ENCODE measurements at regions not wholly inside any gene's neighbourhood (a gene's known extent, or its start where the extent isn't known, plus 50 kb on each side); places are given as distances from the start of the nearest gene placed in this dataset.

DNA sequence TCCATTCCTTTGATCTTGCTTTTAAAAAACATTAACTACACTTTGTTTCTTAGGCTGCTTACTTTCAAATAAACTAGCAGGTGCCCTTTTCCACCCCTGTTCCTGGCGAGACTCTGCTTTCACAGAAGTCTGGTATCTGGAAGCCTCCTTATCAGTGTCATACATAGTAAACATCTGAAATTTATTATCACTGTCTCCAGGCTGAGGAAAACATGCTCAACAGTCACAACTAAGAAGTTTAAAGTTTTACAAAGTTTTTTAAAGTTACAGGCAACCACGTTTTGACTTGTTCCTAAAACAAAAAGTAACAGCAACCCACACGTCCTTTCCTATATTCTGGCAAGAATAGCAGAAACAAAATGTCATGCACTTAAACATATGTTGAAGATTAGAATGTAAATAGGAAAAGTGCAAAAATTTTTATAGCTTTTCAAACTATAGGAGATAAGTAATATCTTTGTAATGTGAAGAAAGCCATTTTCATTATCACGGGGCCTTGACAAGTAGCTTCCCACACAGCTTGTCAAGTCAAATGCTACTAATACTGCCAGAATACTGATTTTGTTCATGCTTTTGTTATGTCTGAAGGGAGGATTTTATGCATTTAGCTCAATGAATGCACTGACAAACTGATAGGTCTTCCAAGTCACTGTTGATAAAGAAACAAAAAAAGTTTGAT, 275.2 kb upstream of the KCNMB2 start:
- WGBS (ENCODE audit: insufficient coverage): 38% methylated on average over 1 of the region's 4 CpGs
- Histone ChIP-seq H3K27me3 (ENCODE audit: control insufficient read depth, insufficient read depth, low read length) (no peaks in the 10 kb centered on the region), H3K27ac (ENCODE audit: low read depth, low read length) (no peak overlapping the region), H3K4me3 (ENCODE audit: low read depth, low read length) (no peak overlapping the region), H3K9me3 (ENCODE audit: control insufficient read depth, insufficient read depth, low read length) (no peaks in the 10 kb centered on the region), H3K36me3 (ENCODE audit: control insufficient read depth, insufficient read depth, low read length) (no peaks in the 10 kb centered on the region), H3K4me1 (ENCODE audit: control insufficient read depth, insufficient read depth, low read length) (no peaks in the 10 kb centered on the region)
- DNase-seq (ENCODE audit: low read depth in 4 of 6, low spot score in 6 of 6): no peak

DNA sequence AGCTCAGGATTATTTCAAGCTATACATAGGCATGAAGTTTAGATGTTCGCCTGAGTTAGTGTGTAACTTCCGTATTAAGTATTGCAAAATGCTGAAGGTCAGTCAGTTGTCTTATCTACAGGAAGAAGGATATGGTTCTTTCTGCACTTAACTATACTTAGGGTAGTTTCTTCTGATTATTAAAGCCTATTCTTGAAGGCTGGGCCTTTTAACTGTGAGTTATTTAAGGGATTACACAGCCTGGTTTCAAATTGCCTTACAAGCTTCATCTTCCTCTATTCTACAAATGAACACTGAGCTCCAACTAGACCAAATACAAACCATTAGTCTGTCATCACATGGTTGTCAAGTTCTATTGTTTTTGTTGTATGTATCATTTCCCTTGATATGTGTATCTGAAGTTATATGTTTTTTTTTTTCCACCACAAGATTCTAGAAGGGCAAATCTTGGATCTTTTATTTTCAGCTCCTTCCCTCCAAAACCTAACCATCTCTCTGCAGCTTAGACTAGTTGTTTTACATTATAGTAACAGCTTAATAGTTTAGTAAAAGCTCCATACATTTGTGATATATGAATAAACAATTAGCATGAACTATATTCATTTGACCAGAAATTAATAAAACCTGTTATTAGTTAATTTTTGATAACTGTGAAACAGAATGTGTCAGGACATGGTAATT, 272.9 kb upstream of the KCNMB2 start:
- H3K4me3 ChIP-seq (ENCODE audit: low read depth, low read length): no peak overlapping the region
- no peaks in the 10 kb centered on the region for H3K9me3 ChIP-seq (ENCODE audit: control insufficient read depth, insufficient read depth, low read length)
- H3K4me1 ChIP-seq (ENCODE audit: control insufficient read depth, insufficient read depth, low read length): no peaks in the 10 kb centered on the region
- no CpG with 5 or more reads among the region's 2 CpGs for WGBS (ENCODE audit: insufficient coverage)
- H3K27me3 ChIP-seq (ENCODE audit: control insufficient read depth, insufficient read depth, low read length): no peaks in the 10 kb centered on the region
- H3K27ac ChIP-seq (ENCODE audit: low read depth, low read length): no peak overlapping the region
- no peaks in the 10 kb centered on the region for H3K36me3 ChIP-seq (ENCODE audit: control insufficient read depth, insufficient read depth, low read length)
- no peak for DNase-seq (ENCODE audit: low read depth in 4 of 6, low spot score in 6 of 6)

- H3K27ac ChIP-seq (ENCODE audit: low read depth, low read length): no peak overlapping the region
- H3K4me3 ChIP-seq (ENCODE audit: low read depth, low read length): no peak overlapping the region
- H3K27me3 ChIP-seq (ENCODE audit: control insufficient read depth, insufficient read depth, low read length): no peaks in the 10 kb centered on the region
- DNase-seq (ENCODE audit: low read depth in 4 of 6, low spot score in 6 of 6): no peak
- no peaks in the 10 kb centered on the region for H3K36me3 ChIP-seq (ENCODE audit: control insufficient read depth, insufficient read depth, low read length)
- no CpG with 5 or more reads among the region's 1 CpG for WGBS (ENCODE audit: insufficient coverage)
- H3K9me3 ChIP-seq (ENCODE audit: control insufficient read depth, insufficient read depth, low read length): no peaks in the 10 kb centered on the region
- H3K4me1 ChIP-seq (ENCODE audit: control insufficient read depth, insufficient read depth, low read length): no peaks in the 10 kb centered on the region
Measured at GRCh38 chr3:178267158-178267844, 268.9 kb upstream of the KCNMB2 start.

GRCh38 chr3:178270838-178271237, 265.4 kb upstream of the KCNMB2 start:
- no peaks in the 10 kb centered on the region for H3K36me3 ChIP-seq (ENCODE audit: control insufficient read depth, insufficient read depth, low read length)
- no peak overlapping the region for H3K27ac ChIP-seq (ENCODE audit: low read depth, low read length)
- WGBS (ENCODE audit: insufficient coverage): 100% methylated on average over 4 of the region's 4 CpGs
- no peak overlapping the region for H3K4me3 ChIP-seq (ENCODE audit: low read depth, low read length)
- no peak for DNase-seq (ENCODE audit: low read depth in 4 of 6, low spot score in 6 of 6)
- H3K9me3 ChIP-seq (ENCODE audit: control insufficient read depth, insufficient read depth, low read length): no peaks in the 10 kb centered on the region
- H3K27me3 ChIP-seq (ENCODE audit: control insufficient read depth, insufficient read depth, low read length): no peaks in the 10 kb centered on the region
- H3K4me1 ChIP-seq (ENCODE audit: control insufficient read depth, insufficient read depth, low read length): no peaks in the 10 kb centered on the region

DNA sequence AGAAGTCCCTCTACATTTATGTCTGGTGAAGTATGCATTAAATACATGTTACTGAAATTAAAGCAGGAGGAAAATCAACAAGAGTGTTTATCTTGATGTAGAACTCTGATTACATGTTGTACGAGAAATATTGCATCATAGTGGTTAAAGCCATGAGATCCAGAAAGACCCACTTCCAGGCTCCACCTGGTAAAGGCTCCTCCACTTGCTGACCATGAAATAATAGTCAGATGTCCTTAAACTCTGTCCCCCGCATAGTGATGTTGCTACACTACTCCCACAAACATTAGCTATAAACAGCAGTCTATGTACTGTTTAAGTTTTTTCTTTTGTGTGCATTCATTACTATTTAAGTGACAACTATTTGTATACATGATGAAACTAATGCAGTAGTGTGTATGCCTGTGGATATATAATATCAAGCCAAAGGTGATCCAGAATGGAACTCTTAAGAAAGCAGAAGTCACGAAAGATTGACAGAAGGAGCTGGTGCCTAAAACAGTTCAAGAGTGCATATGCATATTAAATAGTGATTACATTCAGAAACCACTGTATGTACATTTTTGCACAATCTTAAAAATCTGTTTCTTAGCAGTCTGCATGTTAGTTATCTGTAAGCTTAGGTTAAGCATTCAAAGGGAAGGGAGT, 264.4 kb upstream of the KCNMB2 start:
- DNase-seq (ENCODE audit: low read depth in 4 of 6, low spot score in 6 of 6): no peak
- Histone ChIP-seq H3K9me3 (ENCODE audit: control insufficient read depth, insufficient read depth, low read length) (no peaks in the 10 kb centered on the region), H3K36me3 (ENCODE audit: control insufficient read depth, insufficient read depth, low read length) (no peaks in the 10 kb centered on the region), H3K27ac (ENCODE audit: low read depth, low read length) (no peak overlapping the region), H3K4me3 (ENCODE audit: low read depth, low read length) (no peak overlapping the region), H3K4me1 (ENCODE audit: control insufficient read depth, insufficient read depth, low read length) (no peaks in the 10 kb centered on the region), H3K27me3 (ENCODE audit: control insufficient read depth, insufficient read depth, low read length) (no peaks in the 10 kb centered on the region)
- WGBS (ENCODE audit: insufficient coverage): no CpG with 5 or more reads among the region's 3 CpGs

GRCh38 chr3:178272841-178273240, 263.4 kb upstream of the KCNMB2 start:
- 100% methylated on average over 1 of the region's 3 CpGs for WGBS (ENCODE audit: insufficient coverage)

DNA sequence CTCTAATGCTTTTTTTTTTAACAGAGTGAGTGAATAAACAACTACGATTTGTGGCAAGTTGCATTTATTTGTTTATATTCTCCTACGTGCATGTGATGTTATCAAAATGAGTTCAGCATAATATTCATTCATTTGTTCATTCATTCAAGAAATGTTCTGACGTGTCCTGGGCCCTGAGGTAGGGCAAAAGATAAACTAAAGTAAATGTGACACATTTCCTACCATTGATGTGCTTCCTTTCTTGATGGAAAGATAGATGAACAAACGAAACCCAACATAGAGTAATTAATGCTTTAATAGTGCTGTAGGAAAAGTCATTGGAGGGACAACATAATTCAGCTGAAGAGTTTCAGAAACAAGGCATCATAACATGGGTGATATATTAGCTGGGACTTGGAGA, 261.5 kb upstream of the KCNMB2 start:
- H3K36me3 ChIP-seq (ENCODE audit: control insufficient read depth, insufficient read depth, low read length): no peaks in the 10 kb centered on the region
- no peak overlapping the region for H3K4me3 ChIP-seq (ENCODE audit: low read depth, low read length)
- no CpG with 5 or more reads among the region's 4 CpGs for WGBS (ENCODE audit: insufficient coverage)
- no peaks in the 10 kb centered on the region for H3K4me1 ChIP-seq (ENCODE audit: control insufficient read depth, insufficient read depth, low read length)
- no peak overlapping the region for H3K27ac ChIP-seq (ENCODE audit: low read depth, low read length)
- H3K27me3 ChIP-seq (ENCODE audit: control insufficient read depth, insufficient read depth, low read length): no peaks in the 10 kb centered on the region
- DNase-seq (ENCODE audit: low read depth in 4 of 6, low spot score in 6 of 6): no peak
- peaks cover 3% of the 10 kb centered on the region for H3K9me3 ChIP-seq (ENCODE audit: control insufficient read depth, insufficient read depth, low read length)

More at GRCh38 chr3:178272841-178273240, 263.4 kb upstream of the KCNMB2 start:
- DNase-seq (ENCODE audit: low read depth in 4 of 6, low spot score in 6 of 6): peak in 1 of 6 donors; percentile 52
- Histone ChIP-seq H3K27me3 (ENCODE audit: control insufficient read depth, insufficient read depth, low read length) (no peaks in the 10 kb centered on the region), H3K27ac (ENCODE audit: low read depth, low read length) (no peak overlapping the region), H3K9me3 (ENCODE audit: control insufficient read depth, insufficient read depth, low read length) (no peaks in the 10 kb centered on the region), H3K4me3 (ENCODE audit: low read depth, low read length) (no peak overlapping the region), H3K36me3 (ENCODE audit: control insufficient read depth, insufficient read depth, low read length) (no peaks in the 10 kb centered on the region), H3K4me1 (ENCODE audit: control insufficient read depth, insufficient read depth, low read length) (no peaks in the 10 kb centered on the region)

- Histone ChIP-seq H3K4me1 (ENCODE audit: control insufficient read depth, insufficient read depth, low read length) (no peaks in the 10 kb centered on the region), H3K36me3 (ENCODE audit: control insufficient read depth, insufficient read depth, low read length) (no peaks in the 10 kb centered on the region), H3K9me3 (ENCODE audit: control insufficient read depth, insufficient read depth, low read length) (peaks cover 8% of the 10 kb centered on the region), H3K27ac (ENCODE audit: low read depth, low read length) (no peak overlapping the region), H3K4me3 (ENCODE audit: low read depth, low read length) (no peak overlapping the region), H3K27me3 (ENCODE audit: control insufficient read depth, insufficient read depth, low read length) (no peaks in the 10 kb centered on the region)
- DNase-seq (ENCODE audit: low read depth in 4 of 6, low spot score in 6 of 6): peak in 1 of 6 donors; percentile 36
Measured at GRCh38 chr3:178275311-178275710, 260.9 kb upstream of the KCNMB2 start.

- H3K36me3 ChIP-seq (ENCODE audit: control insufficient read depth, insufficient read depth, low read length): no peaks in the 10 kb centered on the region
- H3K27ac ChIP-seq (ENCODE audit: low read depth, low read length): no peak overlapping the region
- H3K4me3 ChIP-seq (ENCODE audit: low read depth, low read length): no peak overlapping the region
- no peaks in the 10 kb centered on the region for H3K4me1 ChIP-seq (ENCODE audit: control insufficient read depth, insufficient read depth, low read length)
- no peak for DNase-seq (ENCODE audit: low read depth in 4 of 6, low spot score in 6 of 6)
- H3K27me3 ChIP-seq (ENCODE audit: control insufficient read depth, insufficient read depth, low read length): no peaks in the 10 kb centered on the region
- 94% methylated on average over 2 of the region's 2 CpGs for WGBS (ENCODE audit: insufficient coverage)
- peaks cover 9% of the 10 kb centered on the region for H3K9me3 ChIP-seq (ENCODE audit: control insufficient read depth, insufficient read depth, low read length)
Measured at GRCh38 chr3:178275793-178276192, 260.4 kb upstream of the KCNMB2 start.
